GM23338 (cell line): ENCODE measurements at regions not wholly inside any gene's neighbourhood (a gene's known extent, or its start where the extent isn't known, plus 50 kb on each side); places are given as distances from the start of the nearest gene placed in this dataset.
A peak's percentile ranks its signal among the peaks of the same experiment; 100 is the strongest.

ENCODE experiments used
- ATAC-seq: fragments of 200-7000 bp; cut with Tn5 transposase; 3 replicates; pipeline ENCODE4 v1.9.1; 2020
- DNase-seq: peaks from one replicate; pipeline ENCODE4 v3.0.0-alpha.2; 2015; ENCODE audit warnings: low spot score
- H2AFZ ChIP-seq: fragments of 200-600 bp; sonication (generic); 2 replicates; pipeline ENCODE4 v1.8.0; 2016; ENCODE audit warnings: antibody characterized with exemption, mild to moderate bottlenecking, moderate library complexity
- H3F3A ChIP-seq: fragments of 200-600 bp; sonication (generic); replicated peaks from 2 replicates; pipeline ENCODE4 v1.8.0; 2017; ENCODE audit warnings: antibody characterized with exemption, mixed run types, low read depth
- H3K27ac ChIP-seq: fragments of 200-600 bp; sonication (generic); 2 replicates; pipeline ENCODE4 v1.6.1; 2016; ENCODE audit warnings: low read depth
- H3K27me3 ChIP-seq: fragments of 200-600 bp; sonication (generic); 2 replicates; pipeline ENCODE4 v1.8.0; 2016; ENCODE audit warnings: mild to moderate bottlenecking, mixed run types, moderate library complexity; ENCODE audit not compliant: insufficient read depth
- H3K36me3 ChIP-seq: fragments of 200-600 bp; sonication (generic); 2 replicates; pipeline ENCODE4 v1.8.0; 2016; ENCODE audit warnings: mild to moderate bottlenecking; ENCODE audit not compliant: insufficient read depth
- H3K4me1 ChIP-seq: fragments of 200-600 bp; sonication (generic); 2 replicates; pipeline ENCODE4 v1.8.0; 2016; ENCODE audit warnings: mild to moderate bottlenecking, moderate library complexity; ENCODE audit not compliant: insufficient read depth
- H3K4me2 ChIP-seq: fragments of 200-600 bp; sonication (generic); 2 replicates; pipeline ENCODE4 v1.7.1; 2017; ENCODE audit warnings: mixed run types
- H3K4me3 ChIP-seq: fragments of 200-600 bp; sonication (generic); 2 replicates; pipeline ENCODE4 v1.6.1; 2016; ENCODE audit warnings: mixed run types
- H3K79me2 ChIP-seq: fragments of 200-600 bp; sonication (generic); replicated peaks from 2 replicates; pipeline ENCODE4 v1.8.0; 2017; ENCODE audit warnings: mild to moderate bottlenecking; ENCODE audit not compliant: insufficient read depth
- H3K9me2 ChIP-seq: fragments of 200-600 bp; sonication (generic); 2 replicates; pipeline ENCODE4 v1.8.0; 2017; ENCODE audit not compliant: insufficient read depth
- H4K20me1 ChIP-seq: fragments of 200-600 bp; sonication (generic); replicated peaks from 2 replicates; pipeline ENCODE4 v1.8.0; 2017; ENCODE audit warnings: mild to moderate bottlenecking; ENCODE audit not compliant: insufficient read depth
- H3K27ac Mint-ChIP-seq: 2 replicates; pipeline ENCODE4 v1.8.0; 2020; ENCODE audit warnings: inconsistent platforms, mild to moderate bottlenecking, moderate library complexity, mixed read lengths
- H3K27me3 Mint-ChIP-seq: 3 replicates; pipeline ENCODE4 v1.8.0; 2022; ENCODE audit warnings: low read depth, mild to moderate bottlenecking, moderate library complexity, mixed read lengths, inconsistent platforms; ENCODE audit not compliant: insufficient read depth, poor library complexity
- H3K36me3 Mint-ChIP-seq: 3 replicates; pipeline ENCODE4 v1.8.0; 2021; ENCODE audit warnings: low read depth, mild to moderate bottlenecking, inconsistent platforms, moderate library complexity, mixed read lengths
- H3K4me1 Mint-ChIP-seq: 3 replicates; pipeline ENCODE4 v1.8.0; 2020; ENCODE audit warnings: mild to moderate bottlenecking, inconsistent platforms, mixed read lengths
- H3K4me3 Mint-ChIP-seq: 3 replicates; pipeline ENCODE4 v1.8.0; 2021; ENCODE audit warnings: moderate library complexity, mild to moderate bottlenecking, inconsistent platforms, mixed read lengths
- H3K9me3 Mint-ChIP-seq: 3 replicates; pipeline ENCODE4 v1.8.0; 2020; ENCODE audit warnings: moderate library complexity, mild to moderate bottlenecking, inconsistent platforms, mixed read lengths
- CTCF ChIP-seq, 2 experiments: fragments of 200-600 bp in 1 of 2; sonication (generic) in 1 of 2; conservative IDR thresholded peaks; 2 replicates each; pipeline versions ENCODE4 v1.5.1 to v1.6.1; 2016 to 2017; ENCODE audit warnings: antibody characterized with exemption in 2 of 2, low read depth in 2 of 2, mild to moderate bottlenecking in 2 of 2, moderate library complexity in 1 of 2
- EZH2 ChIP-seq: fragments of 200-600 bp; sonication (generic); IDR thresholded peaks from one replicate; pipeline ENCODE4 v1.8.0; 2017; ENCODE audit warnings: antibody characterized with exemption, mild to moderate bottlenecking, low read depth; ENCODE audit not compliant: unreplicated experiment
- EZH2phosphoT487 ChIP-seq: fragments of 200-600 bp; sonication (generic); IDR thresholded peaks from one replicate; pipeline ENCODE4 v1.8.1; 2018; ENCODE audit warnings: antibody characterized with exemption; ENCODE audit not compliant: unreplicated experiment
- JUNB ChIP-seq: IDR thresholded peaks from one replicate; pipeline ENCODE4 v1.6.1; 2016; ENCODE audit warnings: antibody characterized with exemption; ENCODE audit not compliant: unreplicated experiment
- POLR2AphosphoS5 ChIP-seq: IDR thresholded peaks from 2 replicates; pipeline ENCODE4 v1.6.1; 2016; ENCODE audit warnings: antibody characterized with exemption, low read depth
- STAT1 ChIP-seq: IDR thresholded peaks from one replicate; pipeline ENCODE4 v1.6.1; 2016; ENCODE audit warnings: antibody characterized with exemption; ENCODE audit not compliant: unreplicated experiment
- TF ChIP-seq, protein P1 (sequence below): IDR thresholded peaks from 2 replicates; pipeline ENCODE4 v1.6.1; 2016; ENCODE audit warnings: antibody characterized with exemption

DNA sequence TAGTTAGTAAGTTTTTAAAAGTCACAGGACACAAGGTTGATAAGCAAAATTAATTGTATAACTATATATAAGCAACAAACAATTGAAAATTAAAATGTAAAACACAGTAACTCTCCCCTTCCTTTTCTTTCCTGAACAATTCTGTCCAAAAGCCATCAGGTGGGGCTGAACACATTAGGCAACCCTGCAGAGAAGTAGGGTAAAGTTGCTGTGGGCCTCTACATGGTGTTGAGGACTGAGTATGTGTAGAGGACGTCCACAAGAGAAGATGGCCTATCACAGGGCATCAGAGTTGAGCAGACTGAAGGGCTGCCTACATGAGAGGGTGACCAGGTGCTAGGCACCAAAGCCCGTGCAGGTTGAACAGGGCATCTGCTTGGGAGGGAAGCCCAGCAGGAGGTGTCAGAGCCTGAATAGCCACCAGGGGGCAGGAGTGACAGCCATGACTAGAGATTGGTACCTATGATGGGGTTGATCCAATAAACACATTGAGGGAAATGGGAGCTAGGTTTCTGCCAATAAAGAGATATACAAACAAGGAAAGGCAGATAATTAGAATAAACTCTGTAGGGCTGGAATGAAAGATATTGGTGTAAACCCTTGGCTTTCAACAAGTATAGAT is 415.1 kb downstream of the NPIPA8 start:
- Histone ChIP-seq H3K36me3 (no peaks in the 10 kb centered on the region), H3K27ac (no peak overlapping the region), H3K4me2 (no peak overlapping the region), H3K9me2 (0 out of 2 replicates have a peak, but pooled peaks cover 5% of the 10 kb centered on the region), H3K79me2 (no peaks in the 10 kb centered on the region), H4K20me1 (no peaks in the 10 kb centered on the region), H3K4me1 (0 out of 2 replicates have a peak, but pooled peaks cover 2% of the 10 kb centered on the region), H3K4me3 (no peak overlapping the region), H3F3A (no peaks in the 10 kb centered on the region), H2AFZ (no peak overlapping the region), H3K27me3 (no peaks in the 10 kb centered on the region)
- H3K4me1 Mint-ChIP-seq = peaks cover 5% of the 10 kb centered on the region
- H3K9me3 Mint-ChIP-seq = peaks cover 47% of the 10 kb centered on the region
- no peak overlapping the region for H3K4me3 Mint-ChIP-seq
- H3K36me3 Mint-ChIP-seq = peaks cover 11% of the 10 kb centered on the region; the same call in 2 of the 3 replicates
- peak; percentile 73 for DNase-seq
- TF ChIP-seq CTCF (conservative IDR thresholded peaks at IDR 0.05; ENCODE audit: low read depth in 2 of 2) = peak; percentile 77
- no peak for TF ChIP-seq POLR2AphosphoS5
- H3K27ac Mint-ChIP-seq = no peak overlapping the region
- peak; percentile 45; the same call in 2 of the 3 replicates for ATAC-seq
- H3K27me3 Mint-ChIP-seq = peaks cover 2% of the 10 kb centered on the region

GRCh38 chr16:17917316-17918019 is 419.1 kb downstream of the NPIPA8 start:
- Mint-ChIP-seq H3K4me1 (no peaks in the 10 kb centered on the region), H3K27ac (no peak overlapping the region), H3K9me3 (peaks cover 41% of the 10 kb centered on the region), H3K4me3 (no peak overlapping the region), H3K36me3 (peaks cover 8% of the 10 kb centered on the region; the same call in 2 of the 3 replicates), H3K27me3 (peaks cover 4% of the 10 kb centered on the region)
- Histone ChIP-seq H3F3A (no peaks in the 10 kb centered on the region), H3K79me2 (no peaks in the 10 kb centered on the region), H3K4me1 (no peaks in the 10 kb centered on the region), H3K27me3 (no peaks in the 10 kb centered on the region), H3K27ac (no peak overlapping the region), H3K36me3 (no peaks in the 10 kb centered on the region), H2AFZ (no peak overlapping the region), H3K4me2 (no peak overlapping the region), H4K20me1 (no peaks in the 10 kb centered on the region), H3K4me3 (no peak overlapping the region), H3K9me2 (peaks cover 4% of the 10 kb centered on the region; the same call in 1 of the 2 replicates)
- ATAC-seq (no peak), DNase-seq (no peak)
- TF ChIP-seq EZH2phosphoT487 = no peak
- TF ChIP-seq STAT1 = no peak
- TF ChIP-seq JUNB = no peak

GRCh38 chr16:17915791-17916190 is 420.7 kb downstream of the NPIPA8 start:
- Mint-ChIP-seq H3K27me3 (peaks cover 4% of the 10 kb centered on the region), H3K36me3 (peaks cover 4% of the 10 kb centered on the region; the same call in 2 of the 3 replicates), H3K27ac (no peak overlapping the region), H3K9me3 (peaks cover 37% of the 10 kb centered on the region), H3K4me1 (no peaks in the 10 kb centered on the region), H3K4me3 (no peak overlapping the region)
- no peaks in the 10 kb centered on the region for H4K20me1 ChIP-seq
- ATAC-seq (no peak), DNase-seq (no peak)
- no peak overlapping the region for H3K4me2 ChIP-seq
- no peak overlapping the region for H2AFZ ChIP-seq
- no peak overlapping the region for H3K4me3 ChIP-seq
- no peaks in the 10 kb centered on the region for H3K79me2 ChIP-seq
- no peak overlapping the region for H3K27ac ChIP-seq
- H3K9me2 ChIP-seq = peaks cover 4% of the 10 kb centered on the region; the same call in 1 of the 2 replicates
- H3F3A ChIP-seq = no peaks in the 10 kb centered on the region
- no peaks in the 10 kb centered on the region for H3K4me1 ChIP-seq
- H3K27me3 ChIP-seq = no peaks in the 10 kb centered on the region
- no peaks in the 10 kb centered on the region for H3K36me3 ChIP-seq
- no peak for TF ChIP-seq EZH2
- TF ChIP-seq, protein P1, sequence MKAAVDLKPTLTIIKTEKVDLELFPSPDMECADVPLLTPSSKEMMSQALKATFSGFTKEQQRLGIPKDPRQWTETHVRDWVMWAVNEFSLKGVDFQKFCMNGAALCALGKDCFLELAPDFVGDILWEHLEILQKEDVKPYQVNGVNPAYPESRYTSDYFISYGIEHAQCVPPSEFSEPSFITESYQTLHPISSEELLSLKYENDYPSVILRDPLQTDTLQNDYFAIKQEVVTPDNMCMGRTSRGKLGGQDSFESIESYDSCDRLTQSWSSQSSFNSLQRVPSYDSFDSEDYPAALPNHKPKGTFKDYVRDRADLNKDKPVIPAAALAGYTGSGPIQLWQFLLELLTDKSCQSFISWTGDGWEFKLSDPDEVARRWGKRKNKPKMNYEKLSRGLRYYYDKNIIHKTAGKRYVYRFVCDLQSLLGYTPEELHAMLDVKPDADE = no peak
